Suprapubic skin (tissue), 4 donors: ENCODE measurements at regions not wholly inside any gene's neighbourhood (a gene's known extent, or its start where the extent isn't known, plus 50 kb on each side); places are given as distances from the start of the nearest gene placed in this dataset.

ENCODE experiments used
- DNase-seq, 2 donors: peaks; one replicate each; pipeline ENCODE4 v3.0.0-alpha.2; 2019; ENCODE audit warnings: low spot score in 2 of 2
- H3K27ac ChIP-seq: fragments of 200-600 bp; sonication (generic); one replicate; pipeline ENCODE4 v1.5.1; 2019
- H3K27me3 ChIP-seq: fragments of 200-600 bp; sonication (generic); one replicate; pipeline ENCODE4 v1.5.1; 2019
- H3K36me3 ChIP-seq: fragments of 200-600 bp; sonication (generic); one replicate; pipeline ENCODE4 v1.5.1; 2019
- H3K4me1 ChIP-seq: fragments of 200-600 bp; sonication (generic); one replicate; pipeline ENCODE4 v1.5.1; 2019
- H3K4me3 ChIP-seq: fragments of 200-600 bp; sonication (generic); one replicate; pipeline ENCODE4 v1.5.1; 2019; ENCODE audit warnings: mild to moderate bottlenecking
- H3K9me3 ChIP-seq: fragments of 200-600 bp; sonication (generic); one replicate; pipeline ENCODE4 v1.5.1; 2019
- CTCF ChIP-seq, 2 donors: fragments of 200-600 bp in 1 of 2; fragments of 450-650 bp in 1 of 2; sonication (generic) in 1 of 2; IDR thresholded peaks; one replicate each; pipeline ENCODE4 v1.5.1; 2016 to 2019; ENCODE audit warnings: antibody characterized with exemption in 2 of 2, mild to moderate bottlenecking in 1 of 2, moderate library complexity in 1 of 2
- EP300 ChIP-seq: sonication (generic); formaldehyde crosslinking; IDR thresholded peaks from one replicate; pipeline ENCODE4 v1.6.1; 2017; ENCODE audit warnings: antibody characterized with exemption
- POLR2A ChIP-seq, 2 donors: fragments of 450-650 bp; IDR thresholded peaks; one replicate each; pipeline ENCODE4 v1.6.1; 2017; ENCODE audit warnings: antibody characterized with exemption in 2 of 2, mild to moderate bottlenecking in 2 of 2, moderate library complexity in 2 of 2
- POLR2AphosphoS5 ChIP-seq, 3 donors: sonication (generic); formaldehyde crosslinking; IDR thresholded peaks; one replicate each; pipeline ENCODE4 v1.6.1; 2017; ENCODE audit warnings: antibody characterized with exemption in 3 of 3
- WGBS: methylation state at CpG from one replicate; pipeline ENCODE4 v1.1.5; 2018; 5-methylcytosine and 5-hydroxymethylcytosine counted together

GRCh38 chr13:21757763-21758162 is 86.9 kb downstream of the FGF9 start:
- TF ChIP-seq POLR2AphosphoS5 (IDR thresholded peaks at IDR 0.05) (no peak), CTCF (IDR thresholded peaks at IDR 0.05) (no peak), EP300 (no peak), POLR2A (IDR thresholded peaks at IDR 0.05) (no peak)
- Histone ChIP-seq H3K4me1 (no peaks in the 10 kb centered on the region), H3K9me3 (no peaks in the 10 kb centered on the region), H3K4me3 (no peak overlapping the region), H3K27ac (no peak overlapping the region), H3K36me3 (no peaks in the 10 kb centered on the region), H3K27me3 (no peaks in the 10 kb centered on the region)
- WGBS: 73% methylated on average over 2 of the region's 2 CpGs
- no peak for DNase-seq

- TF ChIP-seq EP300 (no peak), POLR2AphosphoS5 (IDR thresholded peaks at IDR 0.05) (no peak), CTCF (IDR thresholded peaks at IDR 0.05) (no peak), POLR2A (IDR thresholded peaks at IDR 0.05) (no peak)
- Histone ChIP-seq H3K27me3 (no peaks in the 10 kb centered on the region), H3K36me3 (no peaks in the 10 kb centered on the region), H3K27ac (no peak overlapping the region), H3K9me3 (no peaks in the 10 kb centered on the region), H3K4me1 (no peaks in the 10 kb centered on the region), H3K4me3 (no peak overlapping the region)
- no peak for DNase-seq
- 90% methylated on average over 5 of the region's 5 CpGs for WGBS
These were observed 87.6 kb downstream of the FGF9 start for GRCh38 chr13:21758441-21758840.

GRCh38 chr13:21759463-21759862 is 88.6 kb downstream of the FGF9 start:
- Histone ChIP-seq H3K9me3 (no peaks in the 10 kb centered on the region), H3K4me3 (no peak overlapping the region), H3K27ac (no peak overlapping the region), H3K36me3 (no peaks in the 10 kb centered on the region), H3K4me1 (no peaks in the 10 kb centered on the region), H3K27me3 (no peaks in the 10 kb centered on the region)
- DNase-seq: no peak
- TF ChIP-seq POLR2A (IDR thresholded peaks at IDR 0.05): no peak
- TF ChIP-seq POLR2AphosphoS5 (IDR thresholded peaks at IDR 0.05): no peak
- no peak for TF ChIP-seq EP300
- TF ChIP-seq CTCF (IDR thresholded peaks at IDR 0.05): no peak
- 85% methylated on average over 5 of the region's 5 CpGs for WGBS

- Histone ChIP-seq H3K27ac (no peak overlapping the region), H3K36me3 (no peaks in the 10 kb centered on the region), H3K27me3 (no peaks in the 10 kb centered on the region), H3K4me1 (no peaks in the 10 kb centered on the region), H3K4me3 (no peak overlapping the region), H3K9me3 (no peaks in the 10 kb centered on the region)
- WGBS: 84% methylated on average over 6 of the region's 6 CpGs
- no peak for DNase-seq
- TF ChIP-seq CTCF (IDR thresholded peaks at IDR 0.05) (no peak), POLR2A (IDR thresholded peaks at IDR 0.05) (no peak), POLR2AphosphoS5 (IDR thresholded peaks at IDR 0.05) (no peak), EP300 (no peak)
These were observed 89.0 kb downstream of the FGF9 start for GRCh38 chr13:21759911-21760310.

- WGBS: 71% methylated on average over 5 of the region's 5 CpGs
These were observed 90.9 kb downstream of the FGF9 start for GRCh38 chr13:21761770-21762169.

More at GRCh38 chr13:21761770-21762169, 90.9 kb downstream of the FGF9 start:
- TF ChIP-seq POLR2AphosphoS5 (IDR thresholded peaks at IDR 0.05) (no peak), EP300 (no peak), POLR2A (IDR thresholded peaks at IDR 0.05) (no peak), CTCF (IDR thresholded peaks at IDR 0.05) (no peak)
- Histone ChIP-seq H3K9me3 (no peaks in the 10 kb centered on the region), H3K4me3 (no peak overlapping the region), H3K27me3 (no peaks in the 10 kb centered on the region), H3K27ac (no peak overlapping the region), H3K4me1 (no peaks in the 10 kb centered on the region), H3K36me3 (no peaks in the 10 kb centered on the region)
- no peak for DNase-seq
